ENCODE measurements at regions not wholly inside any gene's neighbourhood (a gene's known extent, or its start where the extent isn't known, plus 50 kb on each side); places are given as distances from the start of the nearest gene placed in this dataset.

GRCh38 chr2:217370391-217370790, 510.5 kb upstream of the TNP1 start:
- Histone ChIP-seq H3K36me3 (ENCODE audit: insufficient read depth, low read length) (no peaks in the 10 kb centered on the region), H3K9ac (ENCODE audit: insufficient read length) (no peak overlapping the region), H3K4me3 (no peak overlapping the region), H3K9me3 (ENCODE audit: low read depth, low read length) (no peaks in the 10 kb centered on the region), H3K27ac (no peak overlapping the region)
- no peak for TF ChIP-seq EZH2 (IDR thresholded peaks at IDR 0.05)
- DNase-seq (ENCODE audit: low read depth, low spot score), result no peak

GRCh38 chr2:217367464-217367863, 507.6 kb upstream of the TNP1 start:
- no peak for DNase-seq (ENCODE audit: low read depth, low spot score)
- TF ChIP-seq FOXP2 (optimal IDR thresholded peaks at IDR 0.05; ENCODE audit: control extremely low read depth, extremely low read length, insufficient read depth) (no peak), POLR2AphosphoS5 (IDR thresholded peaks at IDR 0.05; ENCODE audit: borderline replicate concordance, low read depth, low read length) (no peak), EZH2 (IDR thresholded peaks at IDR 0.05) (no peak)
- no peak overlapping the region for H3K27ac ChIP-seq
- no peaks in the 10 kb centered on the region for H3K9me3 ChIP-seq (ENCODE audit: low read depth, low read length)
- no peak overlapping the region for H3K9ac ChIP-seq (ENCODE audit: insufficient read length)
- no peak overlapping the region for H3K4me3 ChIP-seq
- no peaks in the 10 kb centered on the region for H3K36me3 ChIP-seq (ENCODE audit: insufficient read depth, low read length)

- Histone ChIP-seq H3K9me3 (ENCODE audit: low read depth, low read length) (no peaks in the 10 kb centered on the region), H3K9ac (ENCODE audit: insufficient read length) (no peak overlapping the region), H3K27ac (no peak overlapping the region), H3K4me3 (no peak overlapping the region), H3K36me3 (ENCODE audit: insufficient read depth, low read length) (no peaks in the 10 kb centered on the region)
- TF ChIP-seq FOXP2 (optimal IDR thresholded peaks at IDR 0.05; ENCODE audit: control extremely low read depth, extremely low read length, insufficient read depth) (no peak), POLR2AphosphoS5 (IDR thresholded peaks at IDR 0.05; ENCODE audit: borderline replicate concordance, low read depth, low read length) (no peak), EZH2 (IDR thresholded peaks at IDR 0.05) (no peak)
- no peak for DNase-seq (ENCODE audit: low read depth, low spot score)
These were observed 507.1 kb upstream of the TNP1 start for GRCh38 chr2:217366966-217367365.

GRCh38 chr2:217366266-217366895, 506.5 kb upstream of the TNP1 start:
- H3K9ac ChIP-seq (ENCODE audit: insufficient read length), result no peak overlapping the region
- no peaks in the 10 kb centered on the region for H3K9me3 ChIP-seq (ENCODE audit: low read depth, low read length)
- DNase-seq (ENCODE audit: low read depth, low spot score), result no peak
- no peak overlapping the region for H3K4me3 ChIP-seq
- H3K27ac ChIP-seq, result no peak overlapping the region
- no peak for TF ChIP-seq EZH2 (IDR thresholded peaks at IDR 0.05)
- no peak for TF ChIP-seq POLR2AphosphoS5 (IDR thresholded peaks at IDR 0.05; ENCODE audit: borderline replicate concordance, low read depth, low read length)
- no peak for TF ChIP-seq FOXP2 (optimal IDR thresholded peaks at IDR 0.05; ENCODE audit: control extremely low read depth, extremely low read length, insufficient read depth)
- no peaks in the 10 kb centered on the region for H3K36me3 ChIP-seq (ENCODE audit: insufficient read depth, low read length)

GRCh38 chr2:217365656-217366055, 505.8 kb upstream of the TNP1 start:
- Histone ChIP-seq H3K9ac (ENCODE audit: insufficient read length) (no peak overlapping the region), H3K36me3 (ENCODE audit: insufficient read depth, low read length) (no peaks in the 10 kb centered on the region), H3K27ac (no peak overlapping the region), H3K9me3 (ENCODE audit: low read depth, low read length) (no peaks in the 10 kb centered on the region), H3K4me3 (no peak overlapping the region)
- no peak for DNase-seq (ENCODE audit: low read depth, low spot score)
- TF ChIP-seq POLR2AphosphoS5 (IDR thresholded peaks at IDR 0.05; ENCODE audit: borderline replicate concordance, low read depth, low read length) (no peak), EZH2 (IDR thresholded peaks at IDR 0.05) (no peak), FOXP2 (optimal IDR thresholded peaks at IDR 0.05; ENCODE audit: control extremely low read depth, extremely low read length, insufficient read depth) (no peak)

GRCh38 chr2:217364224-217364623, 504.4 kb upstream of the TNP1 start:
- no peak for TF ChIP-seq EZH2 (IDR thresholded peaks at IDR 0.05)
- no peak for TF ChIP-seq POLR2AphosphoS5 (IDR thresholded peaks at IDR 0.05; ENCODE audit: borderline replicate concordance, low read depth, low read length)
- TF ChIP-seq FOXP2 (optimal IDR thresholded peaks at IDR 0.05; ENCODE audit: control extremely low read depth, extremely low read length, insufficient read depth), result no peak
- H3K9me3 ChIP-seq (ENCODE audit: low read depth, low read length), result no peaks in the 10 kb centered on the region
- DNase-seq (ENCODE audit: low read depth, low spot score), result no peak
- H3K36me3 ChIP-seq (ENCODE audit: insufficient read depth, low read length), result no peaks in the 10 kb centered on the region
- no peak overlapping the region for H3K27ac ChIP-seq
- no peak overlapping the region for H3K9ac ChIP-seq (ENCODE audit: insufficient read length)
- no peak overlapping the region for H3K4me3 ChIP-seq

GRCh38 chr2:217363470-217363869, 503.6 kb upstream of the TNP1 start:
- DNase-seq (ENCODE audit: low read depth, low spot score), result no peak
- Histone ChIP-seq H3K27ac (no peak overlapping the region), H3K9me3 (ENCODE audit: low read depth, low read length) (no peaks in the 10 kb centered on the region), H3K4me3 (no peak overlapping the region), H3K36me3 (ENCODE audit: insufficient read depth, low read length) (no peaks in the 10 kb centered on the region), H3K9ac (ENCODE audit: insufficient read length) (no peak overlapping the region)
- no peak for TF ChIP-seq POLR2AphosphoS5 (IDR thresholded peaks at IDR 0.05; ENCODE audit: borderline replicate concordance, low read depth, low read length)

- Histone ChIP-seq H3K9ac (ENCODE audit: insufficient read length) (no peak overlapping the region), H3K4me3 (no peak overlapping the region), H3K27ac (no peak overlapping the region), H3K36me3 (ENCODE audit: insufficient read depth, low read length) (no peaks in the 10 kb centered on the region), H3K9me3 (ENCODE audit: low read depth, low read length) (no peaks in the 10 kb centered on the region)
- TF ChIP-seq FOXP2 (optimal IDR thresholded peaks at IDR 0.05; ENCODE audit: control extremely low read depth, extremely low read length, insufficient read depth) (no peak), EZH2 (IDR thresholded peaks at IDR 0.05) (no peak), POLR2AphosphoS5 (IDR thresholded peaks at IDR 0.05; ENCODE audit: borderline replicate concordance, low read depth, low read length) (no peak)
- DNase-seq (ENCODE audit: low read depth, low spot score), result no peak
These were observed 502.8 kb upstream of the TNP1 start for GRCh38 chr2:217362710-217363109.

- Histone ChIP-seq H3K27ac (no peak overlapping the region), H3K4me3 (no peak overlapping the region), H3K9ac (ENCODE audit: insufficient read length) (no peak overlapping the region), H3K36me3 (ENCODE audit: insufficient read depth, low read length) (no peaks in the 10 kb centered on the region), H3K9me3 (ENCODE audit: low read depth, low read length) (no peaks in the 10 kb centered on the region)
- DNase-seq (ENCODE audit: low read depth, low spot score), result no peak
- no peak for TF ChIP-seq POLR2AphosphoS5 (IDR thresholded peaks at IDR 0.05; ENCODE audit: borderline replicate concordance, low read depth, low read length)
- TF ChIP-seq EZH2 (IDR thresholded peaks at IDR 0.05), result no peak
- no peak for TF ChIP-seq FOXP2 (optimal IDR thresholded peaks at IDR 0.05; ENCODE audit: control extremely low read depth, extremely low read length, insufficient read depth)
These were observed 502.4 kb upstream of the TNP1 start for GRCh38 chr2:217362286-217362685.

All from SK-N-MC (cell line).